ENCODE measurements at regions not wholly inside any gene's neighbourhood (a gene's known extent, or its start where the extent isn't known, plus 50 kb on each side); places are given as distances from the start of the nearest gene placed in this dataset.

DNA sequence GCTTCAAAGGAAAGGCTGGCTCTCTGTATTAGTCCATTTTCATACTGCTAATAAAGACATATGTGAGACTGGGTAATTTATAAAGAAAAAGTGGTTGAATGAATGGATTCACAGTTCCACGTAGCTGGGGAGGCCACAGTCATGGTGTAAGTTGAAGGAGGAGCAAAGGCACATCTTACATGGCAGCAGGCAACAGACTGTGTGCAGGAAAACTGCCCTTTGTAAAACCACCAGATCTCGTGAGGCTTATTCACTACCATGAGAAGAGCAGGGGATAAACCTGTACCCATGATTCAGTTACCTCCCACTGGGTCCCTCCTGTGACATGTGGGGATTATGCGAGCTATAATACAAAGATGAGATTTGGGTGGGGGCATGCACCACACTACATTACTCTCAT is 1486.6 kb downstream of the PCDH7 start:
- no peak for TF ChIP-seq SIN3A (IDR thresholded peaks at IDR 0.05; ENCODE audit: low read depth)
- TF ChIP-seq, protein P1, sequence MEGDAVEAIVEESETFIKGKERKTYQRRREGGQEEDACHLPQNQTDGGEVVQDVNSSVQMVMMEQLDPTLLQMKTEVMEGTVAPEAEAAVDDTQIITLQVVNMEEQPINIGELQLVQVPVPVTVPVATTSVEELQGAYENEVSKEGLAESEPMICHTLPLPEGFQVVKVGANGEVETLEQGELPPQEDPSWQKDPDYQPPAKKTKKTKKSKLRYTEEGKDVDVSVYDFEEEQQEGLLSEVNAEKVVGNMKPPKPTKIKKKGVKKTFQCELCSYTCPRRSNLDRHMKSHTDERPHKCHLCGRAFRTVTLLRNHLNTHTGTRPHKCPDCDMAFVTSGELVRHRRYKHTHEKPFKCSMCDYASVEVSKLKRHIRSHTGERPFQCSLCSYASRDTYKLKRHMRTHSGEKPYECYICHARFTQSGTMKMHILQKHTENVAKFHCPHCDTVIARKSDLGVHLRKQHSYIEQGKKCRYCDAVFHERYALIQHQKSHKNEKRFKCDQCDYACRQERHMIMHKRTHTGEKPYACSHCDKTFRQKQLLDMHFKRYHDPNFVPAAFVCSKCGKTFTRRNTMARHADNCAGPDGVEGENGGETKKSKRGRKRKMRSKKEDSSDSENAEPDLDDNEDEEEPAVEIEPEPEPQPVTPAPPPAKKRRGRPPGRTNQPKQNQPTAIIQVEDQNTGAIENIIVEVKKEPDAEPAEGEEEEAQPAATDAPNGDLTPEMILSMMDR (IDR thresholded peaks at IDR 0.05 in 2 of 3, conservative IDR thresholded peaks at IDR 0.05 in 1 of 3; ENCODE audit: borderline replicate concordance in 1 of 3, insufficient read depth in 1 of 3, low read depth in 2 of 3, low read length in 2 of 3), result no peak
- TF ChIP-seq EZH2phosphoT487 (IDR thresholded peaks at IDR 0.05; ENCODE audit: borderline replicate concordance), result no peak
- TF ChIP-seq CBX3 (IDR thresholded peaks at IDR 0.05; ENCODE audit: low read depth), result no peak
- no peak for TF ChIP-seq POLR2A (IDR thresholded peaks at IDR 0.05; ENCODE audit: borderline replicate concordance, extremely low read depth, insufficient read depth, insufficient read length)
- TF ChIP-seq FOSL1 (IDR thresholded peaks at IDR 0.05; ENCODE audit: low read depth), result no peak
- no peak for TF ChIP-seq POLR2AphosphoS5 (IDR thresholded peaks at IDR 0.05; ENCODE audit: low read depth, low read length)
- TF ChIP-seq ELF1 (IDR thresholded peaks at IDR 0.05; ENCODE audit: borderline replicate concordance, low read depth), result no peak
- no peak for TF ChIP-seq EZH2 (IDR thresholded peaks at IDR 0.05)
- TF ChIP-seq ZFX (IDR thresholded peaks at IDR 0.05), result no peak
- TF ChIP-seq, protein P2, sequence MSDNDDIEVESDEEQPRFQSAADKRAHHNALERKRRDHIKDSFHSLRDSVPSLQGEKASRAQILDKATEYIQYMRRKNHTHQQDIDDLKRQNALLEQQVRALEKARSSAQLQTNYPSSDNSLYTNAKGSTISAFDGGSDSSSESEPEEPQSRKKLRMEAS (IDR thresholded peaks at IDR 0.05), result no peak
- no peak for TF ChIP-seq SP1 (IDR thresholded peaks at IDR 0.05; ENCODE audit: low read depth)
- no peak for TF ChIP-seq EGR1 (IDR thresholded peaks at IDR 0.05; ENCODE audit: low read depth)
- TF ChIP-seq CEBPB (IDR thresholded peaks at IDR 0.05; ENCODE audit: low read depth), result no peak

All from HCT116 (cell line).